ENCODE measurements at regions not wholly inside any gene's neighbourhood (a gene's known extent, or its start where the extent isn't known, plus 50 kb on each side); places are given as distances from the start of the nearest gene placed in this dataset.

DNA sequence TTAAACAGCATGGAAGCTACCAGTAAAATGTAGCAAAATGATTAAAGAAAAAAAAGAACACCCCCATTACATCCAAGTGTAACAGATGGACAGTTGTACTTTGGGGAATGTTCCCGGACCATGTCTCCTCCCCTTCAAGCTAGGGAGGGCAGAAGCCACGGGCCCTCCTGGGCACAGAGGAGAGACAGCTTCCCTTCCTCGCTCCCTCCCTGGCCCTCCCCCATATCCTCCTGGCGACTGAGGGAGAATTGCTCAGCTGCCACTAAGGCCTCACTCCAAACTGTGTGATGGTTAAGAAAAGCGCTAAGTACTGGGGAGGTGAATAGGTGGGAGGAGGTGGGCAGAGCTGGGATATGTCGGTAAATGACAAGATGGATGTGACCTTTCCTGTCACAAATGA, 358.0 kb downstream of the HRH4 start:
- Histone ChIP-seq H3K36me3 (ENCODE audit: control insufficient read depth in 4 of 4, insufficient read depth in 4 of 4, low read length in 4 of 4) (no peaks in the 10 kb centered on the region), H3K27me3 (ENCODE audit: control insufficient read depth in 3 of 3, insufficient read depth in 3 of 3, low read length in 2 of 3) (no peaks in the 10 kb centered on the region), H3K4me3 (no peak overlapping the region), H3K27ac (ENCODE audit: low read depth in 1 of 2, low read length in 1 of 2) (no peak overlapping the region), H3K9me3 (ENCODE audit: control insufficient read depth in 4 of 4, insufficient read depth in 3 of 4, low read length in 3 of 4) (peaks cover 0 to 2% (median 0%) of the 10 kb centered on the region in 4 donors), H3K4me1 (ENCODE audit: control insufficient read depth in 5 of 5, insufficient read depth in 5 of 5, low read length in 5 of 5) (peaks cover 0 to 13% (median 5%) of the 10 kb centered on the region in 5 donors), H3K9ac (ENCODE audit: insufficient read depth in 1 of 2, low read length in 2 of 2) (no peak overlapping the region)
- TF ChIP-seq CTCF (IDR thresholded peaks at IDR 0.05; ENCODE audit: control extremely low read depth, extremely low read depth), result no peak
- WGBS, 2 donors, result 53 to 62% methylated on average over 6 of the region's 6 CpGs
- no peak for ATAC-seq (ENCODE audit: insufficient read depth, low FRiP score)
- no peak for DNase-seq

- Histone ChIP-seq H3K4me1 (ENCODE audit: control insufficient read depth in 5 of 5, insufficient read depth in 5 of 5, low read length in 5 of 5) (peaks cover 0 to 13% (median 5%) of the 10 kb centered on the region in 5 donors), H3K36me3 (ENCODE audit: control insufficient read depth in 4 of 4, insufficient read depth in 4 of 4, low read length in 4 of 4) (no peaks in the 10 kb centered on the region), H3K9me3 (ENCODE audit: control insufficient read depth in 4 of 4, insufficient read depth in 3 of 4, low read length in 3 of 4) (no peaks in the 10 kb centered on the region), H3K27ac (ENCODE audit: low read depth in 1 of 2, low read length in 1 of 2) (no peak overlapping the region), H3K9ac (ENCODE audit: insufficient read depth in 1 of 2, low read length in 2 of 2) (no peak overlapping the region), H3K27me3 (ENCODE audit: control insufficient read depth in 3 of 3, insufficient read depth in 3 of 3, low read length in 2 of 3) (no peaks in the 10 kb centered on the region), H3K4me3 (no peak overlapping the region)
- DNase-seq (no peak), ATAC-seq (ENCODE audit: insufficient read depth, low FRiP score) (no peak)
- 84 to 88% methylated on average over 7 of the region's 7 CpGs for WGBS, 2 donors
- TF ChIP-seq CTCF (IDR thresholded peaks at IDR 0.05; ENCODE audit: control extremely low read depth, extremely low read depth), result no peak
Measured at GRCh38 chr18:24819141-24819890, 358.9 kb downstream of the HRH4 start.

DNA sequence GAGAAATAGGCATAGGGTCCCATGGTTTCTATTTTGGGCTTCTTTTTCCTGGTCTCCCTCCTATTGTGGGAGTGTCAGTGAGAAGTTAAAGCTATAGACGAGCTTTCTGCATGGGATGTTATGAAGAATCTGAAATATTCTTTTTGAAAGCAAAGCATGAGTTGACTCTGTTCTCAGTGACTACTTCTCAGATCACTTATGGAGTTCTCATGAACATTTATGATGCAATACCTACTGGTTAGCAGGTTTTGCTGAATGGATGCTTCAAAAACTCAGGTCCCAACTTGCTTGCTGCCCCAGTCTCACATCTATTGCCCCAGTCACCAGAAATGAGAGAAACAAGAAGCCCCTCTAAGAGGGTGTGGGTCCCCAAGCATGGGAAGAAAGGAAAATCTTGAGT, 365.0 kb downstream of the HRH4 start:
- ATAC-seq (ENCODE audit: insufficient read depth, low FRiP score) (no peak), DNase-seq (no peak)
- Histone ChIP-seq H3K9ac (ENCODE audit: insufficient read depth in 1 of 2, low read length in 2 of 2) (no peak overlapping the region), H3K9me3 (ENCODE audit: control insufficient read depth in 4 of 4, insufficient read depth in 3 of 4, low read length in 3 of 4) (no peaks in the 10 kb centered on the region), H3K27me3 (ENCODE audit: control insufficient read depth in 3 of 3, insufficient read depth in 3 of 3, low read length in 2 of 3) (no peaks in the 10 kb centered on the region), H3K27ac (ENCODE audit: low read depth in 1 of 2, low read length in 1 of 2) (no peak overlapping the region), H3K4me3 (no peak overlapping the region), H3K36me3 (ENCODE audit: control insufficient read depth in 4 of 4, insufficient read depth in 4 of 4, low read length in 4 of 4) (no peaks in the 10 kb centered on the region), H3K4me1 (ENCODE audit: control insufficient read depth in 5 of 5, insufficient read depth in 5 of 5, low read length in 5 of 5) (peaks cover 0 to 8% (median 0%) of the 10 kb centered on the region in 5 donors)
- TF ChIP-seq CTCF (IDR thresholded peaks at IDR 0.05; ENCODE audit: control extremely low read depth, extremely low read depth), result no peak
- 57 to 77% methylated on average over 1 of the region's 1 CpG for WGBS, 2 donors

DNA sequence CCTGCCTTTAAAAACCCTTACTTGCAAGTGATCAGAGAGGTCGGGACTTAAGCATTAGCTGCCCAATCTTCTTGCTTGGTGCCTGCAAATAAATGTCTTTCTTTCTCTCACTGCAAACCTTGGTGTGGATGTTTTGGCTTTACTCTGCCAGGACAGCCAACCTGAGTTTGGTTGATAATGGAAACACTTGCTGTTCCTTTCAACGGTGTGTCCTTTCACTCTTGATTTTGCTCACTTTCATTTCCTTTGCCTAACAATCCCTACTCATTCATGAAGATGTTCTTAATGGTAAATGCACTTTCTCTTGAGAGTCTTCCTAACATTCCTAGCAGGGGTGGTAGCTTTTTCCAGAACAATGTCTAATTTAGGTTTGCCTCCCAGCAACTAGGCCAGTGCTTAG, 366.2 kb downstream of the HRH4 start:
- Histone ChIP-seq H3K9me3 (ENCODE audit: control insufficient read depth in 4 of 4, insufficient read depth in 3 of 4, low read length in 3 of 4) (no peaks in the 10 kb centered on the region), H3K36me3 (ENCODE audit: control insufficient read depth in 4 of 4, insufficient read depth in 4 of 4, low read length in 4 of 4) (no peaks in the 10 kb centered on the region), H3K27ac (ENCODE audit: low read depth in 1 of 2, low read length in 1 of 2) (no peak overlapping the region), H3K4me3 (no peak overlapping the region), H3K9ac (ENCODE audit: insufficient read depth in 1 of 2, low read length in 2 of 2) (no peak overlapping the region), H3K27me3 (ENCODE audit: control insufficient read depth in 3 of 3, insufficient read depth in 3 of 3, low read length in 2 of 3) (no peaks in the 10 kb centered on the region), H3K4me1 (ENCODE audit: control insufficient read depth in 5 of 5, insufficient read depth in 5 of 5, low read length in 5 of 5) (peaks cover 0 to 10% (median 0%) of the 10 kb centered on the region in 5 donors)
- 74 to 78% methylated on average over 2 of the region's 2 CpGs for WGBS, 2 donors
- DNase-seq (no peak), ATAC-seq (ENCODE audit: insufficient read depth, low FRiP score) (no peak)
- TF ChIP-seq CTCF (IDR thresholded peaks at IDR 0.05; ENCODE audit: control extremely low read depth, extremely low read depth), result no peak
